Suprapubic skin (tissue), 3 donors: ENCODE measurements at regions not wholly inside any gene's neighbourhood (a gene's known extent, or its start where the extent isn't known, plus 50 kb on each side); places are given as distances from the start of the nearest gene placed in this dataset.

Source experiments
- POLR2AphosphoS5 ChIP-seq, 3 donors: sonication (generic); formaldehyde crosslinking; IDR thresholded peaks; one replicate each; pipeline ENCODE4 v1.6.1; 2017; ENCODE audit warnings: antibody characterized with exemption in 3 of 3
- TF ChIP-seq, protein P1 (sequence below), 2 donors: fragments of 200-600 bp in 1 of 2; fragments of 450-650 bp in 1 of 2; sonication (generic) in 1 of 2; IDR thresholded peaks; one replicate each; pipeline ENCODE4 v1.5.1; 2016 to 2019; ENCODE audit warnings: antibody characterized with exemption in 2 of 2, mild to moderate bottlenecking in 1 of 2, moderate library complexity in 1 of 2

- TF ChIP-seq, protein P1, sequence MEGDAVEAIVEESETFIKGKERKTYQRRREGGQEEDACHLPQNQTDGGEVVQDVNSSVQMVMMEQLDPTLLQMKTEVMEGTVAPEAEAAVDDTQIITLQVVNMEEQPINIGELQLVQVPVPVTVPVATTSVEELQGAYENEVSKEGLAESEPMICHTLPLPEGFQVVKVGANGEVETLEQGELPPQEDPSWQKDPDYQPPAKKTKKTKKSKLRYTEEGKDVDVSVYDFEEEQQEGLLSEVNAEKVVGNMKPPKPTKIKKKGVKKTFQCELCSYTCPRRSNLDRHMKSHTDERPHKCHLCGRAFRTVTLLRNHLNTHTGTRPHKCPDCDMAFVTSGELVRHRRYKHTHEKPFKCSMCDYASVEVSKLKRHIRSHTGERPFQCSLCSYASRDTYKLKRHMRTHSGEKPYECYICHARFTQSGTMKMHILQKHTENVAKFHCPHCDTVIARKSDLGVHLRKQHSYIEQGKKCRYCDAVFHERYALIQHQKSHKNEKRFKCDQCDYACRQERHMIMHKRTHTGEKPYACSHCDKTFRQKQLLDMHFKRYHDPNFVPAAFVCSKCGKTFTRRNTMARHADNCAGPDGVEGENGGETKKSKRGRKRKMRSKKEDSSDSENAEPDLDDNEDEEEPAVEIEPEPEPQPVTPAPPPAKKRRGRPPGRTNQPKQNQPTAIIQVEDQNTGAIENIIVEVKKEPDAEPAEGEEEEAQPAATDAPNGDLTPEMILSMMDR (IDR thresholded peaks at IDR 0.05), result no peak
- no peak for TF ChIP-seq POLR2AphosphoS5 (IDR thresholded peaks at IDR 0.05)
Measured at GRCh38 chr6:115750292-115750691, 310.4 kb downstream of the FRK start.
